IPS-18c (cell line): ENCODE measurements at regions not wholly inside any gene's neighbourhood (a gene's known extent, or its start where the extent isn't known, plus 50 kb on each side); places are given as distances from the start of the nearest gene placed in this dataset.

Experiments
- H3K4me3 ChIP-seq: 2 replicates; pipeline ENCODE4 v1.7.0; 2013; ENCODE audit warnings: low read depth, mild to moderate bottlenecking, low read length, moderate library complexity; ENCODE audit not compliant: insufficient read depth
- H3K9me3 ChIP-seq: one replicate; pipeline ENCODE4 v1.6.1; 2013; ENCODE audit warnings: mild to moderate bottlenecking, low read length, moderate library complexity; ENCODE audit not compliant: control insufficient read depth, insufficient read depth

GRCh38 chr5:67253911-67254310 lies 57.3 kb upstream of the CD180 start:
- Histone ChIP-seq H3K4me3 (no peak overlapping the region), H3K9me3 (no peaks in the 10 kb centered on the region)

DNA sequence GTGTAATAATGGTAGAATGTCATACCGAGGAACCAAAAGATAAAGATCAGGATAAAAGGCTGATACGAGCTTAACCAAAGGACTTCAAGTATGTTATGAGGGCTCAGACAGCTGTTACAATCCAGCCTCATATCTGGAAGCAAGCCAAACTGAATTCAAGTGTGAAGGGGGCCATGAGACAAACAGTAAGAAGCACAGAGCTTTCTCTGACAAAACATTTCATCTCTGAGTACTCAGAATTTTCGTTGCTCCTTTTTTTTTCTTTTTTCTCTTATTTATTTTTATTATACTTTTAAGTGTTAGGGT lies 52.9 kb upstream of the CD180 start:
- H3K9me3 ChIP-seq: no peaks in the 10 kb centered on the region
- no peak overlapping the region for H3K4me3 ChIP-seq

DNA sequence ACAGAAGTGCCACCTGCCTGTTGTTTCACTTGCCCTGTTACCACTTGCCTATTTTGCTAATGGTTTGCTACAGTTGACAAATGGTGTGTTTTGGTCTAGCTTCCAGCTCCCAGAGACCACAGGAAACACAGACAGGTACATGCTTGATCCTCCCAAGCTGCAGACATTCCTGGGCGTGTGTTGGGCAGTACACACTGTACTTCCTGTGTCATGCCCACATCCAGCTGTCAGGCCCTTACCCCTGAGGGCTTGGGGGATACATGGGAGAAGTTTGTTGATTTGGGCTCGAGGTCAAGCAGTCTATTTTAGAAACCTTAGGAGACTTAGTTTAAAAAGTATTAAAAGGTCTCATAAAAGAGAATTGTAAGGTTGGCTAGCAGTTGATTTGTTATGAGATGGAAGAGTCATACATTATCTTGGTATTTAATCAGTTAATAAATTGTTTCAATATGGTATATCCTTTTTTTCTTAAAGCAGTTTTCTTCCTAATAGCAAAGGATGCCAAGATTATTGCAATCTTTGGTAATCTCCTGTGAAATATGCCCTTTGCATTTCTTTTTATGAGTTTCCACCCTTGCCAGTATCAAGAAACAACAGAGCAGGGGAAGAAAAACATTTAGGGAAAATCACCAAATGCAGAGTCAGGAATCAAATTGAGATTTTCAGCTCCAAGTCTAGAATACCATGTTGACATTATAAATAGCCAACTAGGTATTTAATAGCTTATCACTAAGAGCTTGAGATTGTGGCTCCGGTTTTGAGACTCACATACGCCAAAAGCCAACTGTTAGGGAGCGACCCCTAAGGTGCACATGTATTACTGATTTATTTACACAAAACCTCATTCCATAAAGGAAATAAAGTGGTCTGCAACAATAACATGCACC lies 52.3 kb upstream of the CD180 start:
- Histone ChIP-seq H3K9me3 (no peaks in the 10 kb centered on the region), H3K4me3 (no peak overlapping the region)

- Histone ChIP-seq H3K9me3 (no peaks in the 10 kb centered on the region), H3K4me3 (no peak overlapping the region)
These were observed 50.1 kb upstream of the CD180 start for GRCh38 chr5:67246546-67247268.
